Posterior cingulate gyrus (tissue), 11 donors: ENCODE measurements at regions not wholly inside any gene's neighbourhood (a gene's known extent, or its start where the extent isn't known, plus 50 kb on each side); places are given as distances from the start of the nearest gene placed in this dataset.

Experiments used
- DNase-seq, 10 donors: peaks; one replicate each; pipeline versions ENCODE4 v3.0.0 to v3.0.0-alpha.2; 2020 to 2021; ENCODE audit warnings: mixed read lengths in 3 of 10
- intact Hi-C: fragments of 100-400 bp; cut with DNase I; formaldehyde crosslinking; loops from one replicate; pipeline ENCODE4 v1.15.1; 2023

DNA sequence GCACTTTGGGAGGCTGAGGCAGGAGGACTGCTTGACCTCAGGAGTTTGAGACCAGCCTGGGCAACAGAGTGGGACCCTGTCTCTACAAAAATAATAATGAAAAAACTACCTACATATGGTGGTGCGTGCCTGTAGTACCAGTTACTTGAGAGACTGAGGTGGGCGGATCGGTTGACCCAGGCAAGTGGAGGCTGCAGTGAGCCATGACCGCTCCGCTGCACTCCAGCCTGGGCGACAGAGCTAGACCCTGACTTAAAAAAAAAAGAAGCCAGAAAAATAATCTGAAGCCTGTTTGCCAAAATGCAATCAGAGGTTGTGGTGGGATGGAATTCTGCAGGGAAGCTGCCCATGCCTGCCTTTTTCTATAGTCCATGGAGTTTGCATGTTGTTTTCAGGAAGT is 50.4 kb upstream of the GGTA1 start:
- intact Hi-C loops: loop anchor here (5.0 to 10.0 kb wide), 2 partner anchors 55 to 137 kb away; no protein-coding TSS in a partner anchor

DNA sequence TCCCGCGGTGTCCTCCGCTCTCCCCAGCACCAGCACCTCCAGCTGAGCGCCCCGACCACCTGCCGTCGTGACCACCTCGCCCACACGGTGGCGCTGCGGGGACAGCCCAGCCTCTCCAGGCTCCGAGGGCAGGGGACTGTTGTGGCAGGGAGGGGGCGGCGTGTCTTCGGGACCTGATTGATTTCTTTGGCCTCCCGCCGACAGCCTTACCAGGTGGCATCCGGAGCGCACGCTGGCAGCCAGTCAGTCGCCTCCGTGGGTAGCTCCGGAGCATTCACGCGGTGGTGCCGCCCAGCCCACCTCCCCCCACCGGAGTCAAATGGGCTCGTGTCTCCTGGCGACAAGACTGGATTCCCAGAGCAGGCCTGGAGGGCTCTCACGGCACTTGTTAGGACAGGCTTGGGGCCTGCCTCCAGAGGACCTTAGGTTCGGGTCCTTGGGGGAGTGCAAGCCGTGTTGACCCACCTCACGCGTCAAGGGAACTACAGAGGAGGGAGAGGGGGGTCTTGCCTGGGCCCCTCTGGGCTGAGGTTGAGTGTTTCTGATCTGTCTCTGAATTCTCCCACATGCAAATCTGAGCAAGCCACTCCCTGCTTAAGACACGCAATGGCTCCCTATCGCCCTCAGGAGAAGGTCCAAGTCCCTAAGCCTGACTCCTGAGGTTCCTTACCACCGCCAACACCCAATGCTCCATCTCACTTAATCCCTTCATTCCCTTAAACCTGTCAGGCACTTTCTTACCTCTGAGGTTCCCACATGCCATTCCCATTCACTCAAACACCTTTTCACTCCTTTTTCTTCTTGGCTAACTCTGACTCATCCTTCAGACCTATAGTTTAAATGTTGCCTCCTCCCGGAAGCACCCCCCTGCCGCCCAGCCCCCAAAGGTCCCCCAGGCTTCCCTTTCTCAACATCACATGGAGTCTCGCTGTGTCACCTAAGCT is 51.2 kb upstream of the GGTA1 start:
- DNase-seq: peak; percentile 75 to 98 (median 86)
- intact Hi-C loops: loop anchor here (5.0 to 10.0 kb wide), 2 partner anchors 54 to 136 kb away; no protein-coding TSS in a partner anchor

More for the DNA sequence above, 50.4 kb upstream of the GGTA1 start:
- DNase-seq: no peak

GRCh38 chr9:121551985-121552753 is 52.5 kb upstream of the GGTA1 start:
- peak in 3 of 10 donors; percentile 28 to 87 (median 38) for DNase-seq
- intact Hi-C loops: loop anchor here (5.0 to 10.0 kb wide), 2 partner anchors 53 to 135 kb away; no protein-coding TSS in a partner anchor

DNA sequence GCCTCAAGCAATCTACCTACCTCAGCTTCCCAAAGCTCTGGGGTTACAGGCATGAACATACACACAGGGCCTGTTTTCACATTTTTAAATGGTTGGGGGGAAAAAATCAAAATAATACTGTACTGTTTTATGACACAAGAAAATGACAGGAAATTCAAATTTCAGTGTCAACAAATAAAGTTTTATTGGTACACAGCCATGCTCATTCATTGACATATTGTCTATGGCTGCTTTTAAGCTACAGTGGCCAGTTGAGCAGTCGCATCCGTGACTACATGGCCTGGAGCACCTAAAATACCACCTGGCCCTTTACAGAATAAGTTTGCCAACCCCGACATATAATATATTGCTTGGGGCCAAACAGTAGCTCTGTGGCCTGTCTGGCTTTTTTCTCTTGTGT is 56.4 kb upstream of the GGTA1 start:
- intact Hi-C loops: loop anchor here (10.0 kb wide), 1 partner anchor 49 kb away; no protein-coding TSS in a partner anchor
- no peak for DNase-seq

GRCh38 chr9:121556580-121556979 is 56.9 kb upstream of the GGTA1 start:
- no peak for DNase-seq
- intact Hi-C loops: loop anchor here (10.0 kb wide), 1 partner anchor 48 kb away; no protein-coding TSS in a partner anchor

DNA sequence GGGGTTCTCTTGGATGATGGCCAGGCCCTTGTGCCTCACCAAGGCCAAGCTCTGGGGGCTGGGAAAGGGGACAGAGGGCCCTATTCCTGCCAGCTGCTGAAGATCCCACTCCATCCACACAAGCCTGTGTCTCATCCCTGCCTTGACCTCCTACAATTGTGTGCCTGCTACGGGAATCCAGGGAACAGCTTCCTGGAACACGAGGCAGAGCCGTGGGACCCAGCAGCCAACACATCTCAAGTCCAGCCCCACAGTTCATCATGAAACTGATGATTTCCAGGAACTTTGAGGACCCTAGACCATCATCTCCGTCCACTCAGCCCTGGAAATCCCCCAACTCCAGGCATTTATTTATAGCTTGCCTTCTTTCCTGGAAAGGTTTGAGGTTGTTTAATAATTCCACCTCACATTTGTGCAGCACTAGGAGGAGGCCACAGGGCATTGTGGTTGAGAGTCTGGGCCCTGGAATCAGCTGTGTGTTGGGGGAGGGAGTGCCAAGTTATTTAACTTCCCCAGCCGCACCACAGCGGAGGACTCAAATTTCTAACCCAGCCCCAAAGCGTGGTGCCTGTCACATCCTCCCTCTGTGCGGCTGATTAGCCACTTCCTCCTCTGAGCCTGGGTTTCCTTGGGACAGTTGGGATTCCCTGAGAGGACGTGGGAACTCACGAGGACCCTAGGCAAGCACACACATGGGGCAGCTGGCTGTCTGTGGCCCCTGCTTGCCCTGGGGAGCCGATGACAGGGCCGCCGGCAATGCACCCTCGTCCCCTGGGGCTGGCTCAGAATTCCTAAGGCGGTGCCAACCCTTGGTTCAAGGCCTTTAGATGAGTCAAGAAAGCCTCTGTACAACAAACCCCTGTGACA is 58.2 kb upstream of the GGTA1 start:
- peak in 1 of 10 donors; percentile 24 for DNase-seq
- intact Hi-C loops: loop anchor here (10.0 kb wide), 1 partner anchor 47 kb away; no protein-coding TSS in a partner anchor

DNA sequence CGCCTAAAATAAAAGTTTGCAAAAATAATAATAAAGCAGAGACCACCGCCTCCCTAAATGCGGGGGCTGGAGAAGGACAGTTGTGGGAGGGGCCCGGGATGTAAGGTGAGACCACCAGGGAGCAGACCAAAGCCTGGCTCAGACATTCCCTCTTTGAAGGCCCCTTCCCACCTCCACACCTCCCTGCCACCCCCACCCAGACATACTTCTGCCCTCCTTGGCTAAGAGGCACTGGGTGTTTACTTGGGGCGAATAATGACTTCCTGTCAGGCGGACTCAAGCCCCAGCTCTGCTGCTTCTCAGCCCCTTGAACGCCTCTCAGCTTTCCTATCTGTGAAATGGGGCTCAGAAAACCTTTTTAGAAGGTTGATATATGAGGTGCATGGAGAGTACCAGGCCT is 58.8 kb upstream of the GGTA1 start:
- intact Hi-C loops: loop anchor here (10.0 kb wide), 1 partner anchor 46 kb away; no protein-coding TSS in a partner anchor
- DNase-seq: no peak

DNA sequence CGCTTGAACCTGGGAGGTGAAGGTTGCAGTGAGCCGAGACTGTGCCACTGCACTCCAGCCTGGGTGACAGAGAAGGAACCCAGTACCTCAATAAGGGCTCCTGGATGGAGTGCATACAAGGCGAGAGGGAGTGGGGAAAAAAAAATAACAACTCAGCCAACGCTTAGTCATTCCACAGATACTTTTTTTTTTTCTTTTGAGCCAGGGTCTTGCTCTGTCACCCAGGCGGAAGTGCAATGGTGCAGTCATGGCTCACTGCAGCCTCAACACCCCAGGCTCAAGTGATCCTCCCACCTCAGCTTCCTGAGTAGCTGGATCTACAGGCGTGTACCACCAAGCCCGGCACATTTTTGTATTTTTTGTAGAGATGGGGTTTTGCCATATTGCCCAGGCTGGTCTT is 59.5 kb upstream of the GGTA1 start:
- intact Hi-C loops: loop anchor here (10.0 kb wide), 1 partner anchor 46 kb away; no protein-coding TSS in a partner anchor
- no peak for DNase-seq

DNA sequence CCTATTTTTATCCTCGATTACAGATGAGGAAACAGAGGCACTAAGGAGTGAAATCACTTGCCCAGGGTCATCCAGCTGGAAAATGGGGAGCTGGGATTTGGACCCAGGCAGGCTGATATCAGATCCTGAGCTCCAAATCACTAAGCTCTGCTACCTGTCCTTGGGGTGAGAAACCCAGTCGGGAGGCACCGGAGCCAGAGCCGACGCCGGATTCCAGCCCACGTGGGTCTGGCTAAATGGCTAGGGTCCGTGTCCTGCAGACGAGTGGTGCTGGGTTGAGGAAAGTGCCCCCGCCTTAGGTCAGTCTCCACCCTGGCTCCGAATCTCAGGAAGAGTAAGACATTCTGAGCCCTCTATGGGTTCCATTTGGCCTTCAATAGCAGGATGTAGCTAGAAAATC is 61.3 kb upstream of the GGTA1 start:
- DNase-seq: no peak
- intact Hi-C loops: no loop called here

DNA sequence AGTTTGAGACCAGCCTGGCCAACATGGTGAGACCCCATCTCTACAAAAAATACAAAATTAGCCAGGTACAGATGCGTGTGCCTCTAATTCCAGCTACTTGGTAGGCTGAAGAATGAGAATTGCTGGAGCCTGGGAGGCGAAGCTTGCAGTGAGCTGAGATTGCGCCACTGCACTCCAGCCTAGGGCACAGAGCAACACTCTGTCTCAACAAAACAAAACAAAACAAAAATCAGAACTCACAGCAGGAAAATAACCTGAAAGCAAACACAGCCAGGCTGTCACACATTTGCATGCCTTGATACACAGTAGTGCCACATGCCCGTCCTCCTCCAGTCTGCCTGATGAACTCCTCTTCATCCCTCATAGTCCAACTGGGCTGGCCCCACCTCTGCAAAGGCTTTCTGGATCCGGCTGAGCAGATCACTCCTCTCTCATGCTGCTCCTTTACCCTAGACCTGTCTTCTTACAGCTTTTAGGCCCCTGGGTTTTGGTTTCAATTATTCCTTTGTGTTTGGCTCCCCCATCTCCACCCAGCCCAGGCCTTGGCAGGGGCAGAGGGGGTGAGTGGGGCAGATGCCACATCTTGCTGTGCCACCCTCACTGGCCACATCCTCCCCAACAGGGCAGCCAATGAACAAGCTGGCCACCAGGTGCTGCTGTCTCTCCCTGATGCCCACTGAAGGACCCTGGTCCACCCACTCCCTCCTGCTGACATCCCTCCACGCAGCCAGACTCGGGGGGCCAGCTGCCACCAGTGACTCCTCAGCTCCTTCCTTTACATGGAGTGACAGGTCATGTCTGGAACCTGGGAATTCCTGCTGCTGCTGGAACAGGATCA is 62.0 kb upstream of the GGTA1 start:
- intact Hi-C loops: no loop called here
- no peak for DNase-seq

DNA sequence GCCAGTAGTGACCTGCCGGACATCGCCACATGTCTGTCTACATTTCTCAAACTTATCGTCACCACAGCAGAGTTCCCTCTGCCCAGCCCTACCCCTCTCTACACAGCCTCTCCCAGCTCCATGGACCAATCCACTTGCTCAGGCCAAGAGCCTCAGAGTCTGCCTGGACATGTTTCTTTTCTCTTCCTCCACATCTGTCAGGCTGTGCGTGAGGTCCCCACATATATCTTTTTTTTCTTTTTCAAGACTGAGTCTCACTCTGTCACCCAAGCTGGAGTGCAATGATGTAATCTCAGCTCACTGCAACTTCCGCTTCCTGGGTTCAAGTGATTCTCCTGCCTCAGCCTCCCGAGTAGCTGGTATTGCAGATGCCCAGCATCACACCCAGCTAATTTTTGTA is 62.7 kb upstream of the GGTA1 start:
- intact Hi-C loops: no loop called here
- no peak for DNase-seq

DNA sequence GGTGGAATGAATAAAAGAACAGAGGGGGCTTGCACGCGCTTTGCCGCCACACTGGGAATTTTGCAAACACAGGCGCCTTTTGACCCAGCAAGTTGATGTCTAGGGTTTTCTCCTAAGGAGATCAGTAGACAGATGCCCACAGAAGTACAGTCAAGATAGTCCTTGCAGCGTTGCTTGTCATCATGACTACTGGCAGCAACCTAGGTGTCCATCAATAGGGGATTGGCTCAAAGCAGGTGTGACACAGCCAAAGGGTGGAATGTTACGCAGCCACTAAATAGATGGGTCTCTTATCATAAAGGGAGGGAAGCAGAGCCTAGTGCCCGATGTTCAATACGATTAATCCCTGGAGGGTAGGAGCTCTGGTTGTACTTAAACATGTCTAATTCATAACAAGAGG is 63.8 kb upstream of the GGTA1 start:
- intact Hi-C loops: no loop called here
- no peak for DNase-seq

GRCh38 chr9:121563881-121564460 is 64.3 kb upstream of the GGTA1 start:
- DNase-seq: no peak
- intact Hi-C loops: no loop called here

GRCh38 chr9:121564504-121565260 is 65.0 kb upstream of the GGTA1 start:
- DNase-seq: no peak
- intact Hi-C loops: no loop called here

DNA sequence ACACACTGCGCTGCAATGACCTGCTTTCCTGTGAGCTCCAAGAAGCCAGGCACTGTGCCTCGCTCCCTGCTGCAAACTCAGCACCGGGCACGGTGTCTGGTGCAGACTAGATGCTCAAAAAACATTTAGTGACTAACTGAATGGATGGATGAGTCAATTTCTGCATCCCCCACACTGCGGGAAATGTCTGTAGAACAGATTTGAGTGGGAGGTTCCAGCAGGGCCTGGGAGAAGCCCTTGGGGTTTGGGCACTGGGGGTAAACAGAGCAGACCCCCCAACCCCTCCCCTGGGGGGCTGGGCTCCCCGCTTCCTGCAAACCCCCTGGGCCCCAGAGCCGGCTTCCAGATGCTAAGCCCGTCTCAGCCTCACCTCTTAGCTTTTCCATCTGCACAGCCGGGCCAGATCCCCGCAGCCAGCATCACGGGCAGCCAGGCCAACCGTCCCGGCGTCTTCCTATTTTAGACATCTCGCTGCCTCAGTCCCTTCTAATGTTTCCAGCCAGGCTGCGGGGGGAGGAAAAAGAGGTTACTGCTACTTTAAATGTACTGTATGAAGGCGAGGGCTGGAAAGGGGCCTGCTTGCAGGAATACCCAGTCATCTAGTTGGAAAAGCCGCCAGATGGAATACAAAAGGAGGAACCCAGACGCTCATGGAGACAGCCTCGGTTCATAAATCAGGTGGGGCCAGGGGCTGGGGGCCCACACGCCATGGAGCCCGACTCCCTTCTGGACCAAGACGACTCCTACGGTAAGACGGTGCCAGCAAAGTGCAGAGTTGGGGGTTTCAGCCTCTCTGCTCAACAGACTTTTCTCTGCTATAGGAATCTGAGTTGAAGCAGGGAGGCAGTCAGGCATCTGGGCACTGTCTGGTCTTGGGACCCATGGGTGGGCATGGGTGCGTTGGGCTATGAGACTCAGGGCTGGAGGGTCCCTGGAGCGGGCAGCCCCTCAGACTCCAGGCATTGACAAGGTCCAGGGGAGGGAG is 67.1 kb upstream of the GGTA1 start:
- DNase-seq: peak in 8 of 10 donors; percentile 56 to 94 (median 76)
- intact Hi-C loops: no loop called here

- intact Hi-C loops: no loop called here
- peak in 1 of 10 donors; percentile 83 for DNase-seq
Observed at GRCh38 chr9:121567500-121568342, 68.1 kb upstream of the GGTA1 start.
